IPS DF 4.7 (cell line): ENCODE measurements at regions not wholly inside any gene's neighbourhood (a gene's known extent, or its start where the extent isn't known, plus 50 kb on each side); places are given as distances from the start of the nearest gene placed in this dataset.
A peak's percentile ranks its signal among the peaks of the same experiment; 100 is the strongest.
"Not testable (repeated sequence)": the region's sequence is repeated elsewhere in the genome, so short reads cannot be mapped to it uniquely, and the experiment has no call there.

Experiments
- DNase-seq: peaks from one replicate; pipeline ENCODE4 v3.0.0-alpha.2; 2013; ENCODE audit warnings: low spot score; ENCODE audit errors: extremely low read depth

- no peak for DNase-seq
Observed at GRCh38 chr4:71841336-71841735, 57.5 kb upstream of the GC start.

DNA sequence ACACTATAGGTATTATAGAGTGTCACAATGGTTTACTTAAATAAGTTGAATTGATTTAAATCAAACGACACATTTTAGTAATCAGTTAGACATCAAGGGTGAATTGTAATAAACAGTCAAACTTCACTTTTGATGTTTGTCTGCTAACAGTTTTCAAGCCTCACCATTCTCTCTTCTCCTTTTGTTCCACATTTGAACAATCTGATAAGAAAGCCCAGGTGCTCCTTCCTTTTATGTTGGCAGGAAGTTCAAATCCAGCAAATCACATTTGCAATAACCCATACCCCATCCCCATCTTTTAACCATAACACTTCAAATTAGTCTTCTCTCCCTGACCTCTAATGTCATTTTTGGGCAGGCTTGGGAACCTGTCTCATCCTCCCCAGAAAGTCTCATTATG lies 63.4 kb upstream of the GC start:
- DNase-seq: no peak

- no peak for DNase-seq
Observed at GRCh38 chr4:71855944-71856343, 72.1 kb upstream of the GC start.

DNA sequence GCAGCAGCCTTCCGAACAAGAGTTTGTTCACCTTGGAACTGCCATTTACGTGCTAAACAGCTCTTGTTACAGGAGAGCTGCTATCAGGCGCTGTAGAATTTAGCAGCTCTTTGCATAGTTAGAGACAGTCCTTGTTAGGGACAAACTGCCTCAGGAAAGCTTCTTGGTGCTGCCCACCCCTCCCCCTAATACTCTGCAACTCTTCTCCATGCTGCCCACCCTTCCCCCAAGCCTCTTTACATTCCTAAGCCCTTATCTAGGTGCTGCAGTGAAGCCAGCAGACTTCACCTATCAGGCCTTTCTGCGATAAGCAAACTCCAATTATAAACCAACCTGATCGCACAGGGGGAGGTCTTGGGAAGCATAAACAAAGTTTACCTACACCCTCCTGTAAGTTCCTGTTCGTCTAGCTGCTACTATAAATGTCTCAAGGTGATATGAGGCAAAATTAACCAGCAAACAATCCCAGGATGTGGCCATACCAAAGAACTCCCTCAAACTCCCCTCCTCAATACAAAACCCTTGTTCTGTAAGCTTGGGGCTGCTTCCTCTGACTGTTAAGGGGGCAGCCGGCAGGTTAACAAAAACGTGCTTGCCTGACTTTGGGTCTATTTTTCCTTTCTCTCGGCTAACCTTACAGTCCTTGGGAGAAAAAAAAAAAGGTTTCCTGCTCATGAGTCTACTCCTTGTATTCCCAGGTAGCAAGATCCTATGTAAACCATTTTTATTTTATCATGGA lies 74.0 kb upstream of the GC start:
- DNase-seq: peak; percentile 74

GRCh38 chr4:71860643-71861042 lies 76.8 kb upstream of the GC start:
- DNase-seq: peak; percentile 58

DNA sequence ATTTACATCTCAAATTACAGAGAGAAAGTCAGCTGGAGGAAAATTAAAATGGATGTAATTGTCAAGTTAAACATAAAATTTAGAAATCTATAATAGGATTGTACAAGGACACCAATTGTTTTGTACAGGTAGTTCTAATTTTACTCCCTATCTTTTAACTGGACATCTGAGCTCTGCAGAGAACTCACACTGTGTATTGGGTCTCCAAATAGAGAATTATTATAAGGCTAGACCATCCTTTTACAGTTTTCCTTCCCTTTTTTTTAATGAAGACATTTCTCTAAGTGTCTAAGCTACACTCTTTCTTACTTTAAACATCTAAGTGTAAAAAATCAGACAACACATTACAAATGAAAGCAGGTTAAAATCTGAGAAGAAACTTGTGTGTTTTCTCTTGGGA lies 78.4 kb upstream of the GC start:
- DNase-seq: no peak

- DNase-seq: no peak
Observed at GRCh38 chr4:71863457-71863856, 79.6 kb upstream of the GC start.

DNA sequence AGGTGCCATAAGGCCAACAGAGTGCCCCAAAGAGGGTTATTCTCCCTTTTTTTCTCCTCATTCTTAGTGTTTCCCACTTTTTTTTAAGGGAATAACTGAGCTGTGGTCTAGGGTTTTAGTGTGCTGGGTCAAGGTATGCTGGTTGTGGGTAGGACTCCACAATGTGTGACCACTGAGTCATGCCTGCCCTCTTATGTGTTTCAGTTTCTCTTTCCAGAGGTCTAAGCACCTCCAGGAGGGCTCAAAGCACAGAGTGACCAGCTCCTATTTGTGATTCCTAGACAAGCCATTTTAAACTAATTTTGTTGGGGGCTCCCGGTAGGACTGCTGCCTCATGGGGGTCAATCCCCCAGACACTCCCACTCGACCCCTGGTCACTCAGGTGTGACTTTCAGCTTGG lies 80.5 kb upstream of the GC start:
- no peak for DNase-seq

GRCh38 chr4:71866212-71866885 lies 82.5 kb upstream of the GC start:
- DNase-seq: no peak

- DNase-seq: no peak
Observed at GRCh38 chr4:71867598-71867997, 83.7 kb upstream of the GC start.

- DNase-seq: no peak
Observed at GRCh38 chr4:71870456-71870855, 86.6 kb upstream of the GC start.

- no peak for DNase-seq
Observed at GRCh38 chr4:71872221-71872620, 88.3 kb upstream of the GC start.

DNA sequence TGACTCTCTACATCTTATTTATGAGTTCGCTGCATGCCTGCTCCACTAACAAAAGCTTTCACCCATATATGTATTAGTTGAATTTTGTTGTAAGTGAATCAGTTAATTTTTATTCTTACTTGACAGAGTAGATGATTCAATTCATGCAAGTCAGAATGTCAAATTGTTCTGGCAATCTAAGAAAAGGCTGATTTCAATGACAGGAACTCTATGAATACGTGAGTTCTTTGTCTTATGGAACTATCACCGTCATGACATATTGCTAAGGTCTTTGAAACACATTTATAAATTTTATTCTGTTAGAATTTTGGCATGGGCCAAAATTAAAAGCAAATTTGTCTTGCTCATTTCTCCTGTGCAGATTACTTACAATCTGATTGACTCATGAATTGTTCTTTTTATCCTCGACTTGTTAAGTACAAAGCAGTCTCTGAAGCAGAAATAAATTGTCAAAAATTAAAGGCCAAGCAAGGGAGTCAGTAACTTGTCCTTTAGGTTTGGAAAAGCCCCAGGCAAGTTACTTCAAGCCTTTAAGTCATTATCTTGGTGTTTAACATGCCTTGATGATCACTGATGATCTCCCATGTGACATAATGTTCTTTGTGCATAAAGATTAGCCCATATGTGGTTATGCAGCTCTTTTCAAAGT lies 89.0 kb upstream of the GC start:
- DNase-seq: no peak

DNA sequence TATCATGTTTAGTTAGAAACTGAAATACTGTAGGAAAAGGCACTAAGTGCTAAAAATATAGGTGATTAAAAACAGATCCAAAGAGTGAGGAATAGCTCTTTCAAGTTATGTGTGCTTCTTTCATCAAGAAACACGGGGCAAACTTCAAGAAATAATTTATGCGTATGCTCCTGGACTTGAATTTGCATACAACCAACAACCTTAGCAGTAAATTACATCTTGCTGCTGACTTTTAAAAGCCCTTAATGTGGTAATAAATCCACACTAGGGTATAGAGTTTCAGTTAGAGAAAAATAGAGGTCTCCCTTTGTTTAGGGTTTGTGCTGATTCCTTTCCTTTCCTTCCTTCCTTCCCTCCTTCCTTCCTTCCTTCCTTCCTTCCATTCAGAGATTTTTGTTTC lies 94.5 kb upstream of the GC start:
- DNase-seq: no peak

DNA sequence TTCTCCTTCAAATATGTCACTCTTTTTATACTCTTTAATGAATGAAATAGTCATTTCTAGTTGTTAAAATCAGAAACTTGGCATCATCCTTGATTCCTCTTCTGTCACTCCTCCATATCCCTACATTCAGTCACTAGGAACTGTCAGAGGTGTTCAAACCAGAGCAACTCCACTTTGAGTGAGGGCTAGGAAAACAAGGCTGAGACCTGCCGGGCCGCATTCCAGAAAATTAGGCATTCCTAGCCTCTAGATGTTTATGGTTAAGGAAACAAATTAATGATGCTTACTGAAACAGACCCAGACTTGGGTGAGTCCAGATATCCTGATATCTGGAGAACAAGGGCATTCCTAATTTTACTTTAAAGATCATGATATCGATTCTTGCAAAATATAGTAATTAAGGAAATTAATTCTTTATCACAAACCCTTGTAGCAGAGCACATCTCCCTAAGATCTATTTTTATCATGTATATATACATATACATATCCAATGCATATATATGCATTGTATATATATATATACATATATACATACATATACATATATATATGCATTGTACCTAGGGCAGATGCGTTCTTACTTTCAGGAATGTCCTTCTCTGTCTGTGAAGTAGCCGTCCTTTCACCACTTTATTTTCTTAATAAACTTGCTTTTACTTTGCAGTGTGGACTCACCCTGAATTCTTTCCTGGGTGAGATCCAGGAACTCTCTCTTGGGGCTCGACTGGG lies 98.4 kb upstream of the GC start:
- DNase-seq: no peak

GRCh38 chr4:71900366-71900765 lies 116.5 kb upstream of the GC start:
- DNase-seq: not testable (repeated sequence)

- not testable (repeated sequence) for DNase-seq
Observed at GRCh38 chr4:71905594-71905993, 121.7 kb upstream of the GC start.

DNA sequence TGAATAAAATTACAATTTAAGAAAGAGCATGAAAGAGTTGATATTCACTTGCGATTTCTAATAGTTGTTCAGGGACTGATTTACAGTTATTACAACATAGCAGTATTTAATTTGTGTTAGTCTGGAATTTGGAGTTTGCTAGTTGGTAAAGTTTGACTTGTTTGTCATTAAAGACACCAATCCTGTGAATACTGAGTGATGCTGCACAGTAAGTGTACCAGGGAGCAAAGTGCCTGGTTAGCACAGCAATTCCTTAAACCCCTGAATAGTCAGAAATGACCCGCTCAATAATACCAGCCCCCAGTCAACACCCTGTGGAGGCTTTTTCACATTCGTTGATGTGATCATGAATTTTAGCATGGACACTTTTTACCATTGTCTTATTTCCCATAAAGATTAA lies 122.2 kb upstream of the GC start:
- DNase-seq: no peak

GRCh38 chr4:71907071-71907470 lies 123.2 kb upstream of the GC start:
- DNase-seq: no peak

DNA sequence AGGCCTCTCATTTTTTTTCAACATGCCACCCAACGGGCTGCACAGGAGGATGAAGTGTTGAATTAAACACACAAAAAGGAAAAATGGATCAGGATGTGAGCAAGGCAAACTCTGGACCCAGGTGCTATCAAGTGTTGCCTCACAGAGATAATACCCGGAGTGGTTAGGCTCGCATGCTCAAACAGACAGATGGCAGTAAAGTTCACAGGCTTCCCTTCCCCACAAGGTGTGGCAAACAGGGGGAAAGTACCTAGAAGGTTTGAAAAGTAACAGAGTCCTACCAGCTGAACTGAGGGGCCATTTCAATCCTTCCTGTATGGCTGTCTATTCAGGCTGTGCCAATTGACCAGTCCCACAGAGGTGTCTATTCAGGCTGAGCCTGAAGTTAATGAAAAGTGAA lies 123.9 kb upstream of the GC start:
- no peak for DNase-seq

DNA sequence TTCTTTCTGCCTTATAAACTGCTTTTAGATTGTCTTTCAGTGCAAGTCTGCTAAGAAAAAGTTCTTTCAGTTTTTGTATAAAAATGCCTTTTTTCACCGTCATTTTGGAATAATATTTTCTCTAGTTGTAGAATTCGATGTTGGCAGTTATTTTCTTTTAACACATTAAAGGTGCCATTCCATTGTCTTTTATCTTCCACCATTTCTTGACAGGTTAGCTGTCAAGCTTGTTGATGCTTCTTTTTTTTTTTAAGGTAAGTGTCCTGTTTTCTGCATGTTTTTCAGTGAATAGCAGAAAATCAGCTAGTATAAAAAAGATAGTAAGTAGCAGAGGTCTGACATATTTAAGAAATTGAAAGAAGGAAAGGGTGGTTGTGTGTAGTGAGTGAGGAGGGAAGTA lies 118.5 kb upstream of the NPFFR2 start:
- DNase-seq: no peak

DNA sequence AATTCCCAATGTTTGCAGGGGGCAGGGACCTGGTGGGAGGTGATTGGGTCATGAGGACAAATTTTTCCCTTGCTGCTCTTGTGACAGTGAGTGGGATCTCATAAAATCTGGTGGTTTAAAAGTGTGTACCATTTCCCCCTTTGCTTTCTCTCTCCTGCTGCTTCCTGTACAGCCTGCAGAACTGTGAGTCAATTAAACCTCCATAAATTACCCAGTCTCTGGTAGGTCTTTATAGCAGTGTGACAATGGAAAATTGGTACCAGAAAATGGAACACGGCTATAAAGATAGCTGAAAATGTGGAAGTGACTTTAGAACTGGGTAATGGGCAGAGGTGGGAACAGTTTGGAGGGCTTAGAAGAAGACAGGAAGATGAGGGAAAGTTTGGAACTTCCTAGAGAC lies 108.7 kb upstream of the NPFFR2 start:
- DNase-seq: no peak
